HepG2 (cell line): ENCODE measurements at regions not wholly inside any gene's neighbourhood (a gene's known extent, or its start where the extent isn't known, plus 50 kb on each side); places are given as distances from the start of the nearest gene placed in this dataset.

Source experiments
- ATAC-seq: fragments of 200-7000 bp; cut with Tn5 transposase; 3 replicates; pipeline ENCODE4 v1.9.1; 2020; ENCODE audit warnings: mild to moderate bottlenecking, moderate library complexity
- BruUV-seq: library from RNA; stranded (reverse); fragments of 400-500 nt; replicated peaks from 2 replicates; lab custom pipeline; 2021; lab: Mats Ljungman, UMichigan
- CTCF ChIA-PET: fragments of 300-600 bp; formaldehyde crosslinking; extraction: SDS; loops from one replicate; lab custom pipeline; 2021; ENCODE audit warnings: low total read pairs, inconsistent platforms, low intra/inter-chr PET ratio; lab: Yijun Ruan, JAX
- POLR2A ChIA-PET: fragments of 350-600 bp; sonication (Branson Sonifier 250); formaldehyde crosslinking; loops from one replicate; lab custom pipeline; 2020; ENCODE audit warnings: antibody characterized with exemption, inconsistent platforms; lab: Yijun Ruan, JAX
- DNase-seq: peaks from one replicate; pipeline ENCODE4 v3.0.0-alpha.2; 2015; ENCODE audit warnings: low spot score
- FAIRE-seq: peaks from 3 replicates; lab custom pipeline; 2011; peaks lifted over from hg19 to GRCh38; lab: Jason Lieb, UNC
- H2AFZ ChIP-seq: one replicate; pipeline ENCODE4 v1.6.1; 2011; ENCODE audit warnings: low read length, inconsistent platforms
- H3K27ac ChIP-seq: fragments of 300-600 bp; 3 replicates; pipeline ENCODE4 v1.8.0; 2011; ENCODE audit warnings: mixed run types, mild to moderate bottlenecking, mixed read lengths, low read length, inconsistent platforms; ENCODE audit not compliant: insufficient read depth; ENCODE audit errors: extremely low read length
- H3K27me3 ChIP-seq, 2 experiments: fragments of 200-600 bp in 1 of 2; 2 replicates in 1 of 2; 3 replicates in 1 of 2; pipeline versions ENCODE4 v1.6.0 to v1.8.0; 2011; ENCODE audit warnings: low read length in 2 of 2, mild to moderate bottlenecking in 2 of 2, moderate library complexity in 2 of 2, inconsistent platforms in 1 of 2; ENCODE audit not compliant: insufficient read depth in 2 of 2, control insufficient read depth in 1 of 2
- H3K36me3 ChIP-seq, 2 experiments: fragments of 200-600 bp in 1 of 2; replicated peaks in 1 of 2; 2 replicates in 1 of 2; 3 replicates in 1 of 2; pipeline versions ENCODE4 v1.5.1 to v1.8.0; 2011; ENCODE audit warnings: low read length in 2 of 2, inconsistent platforms in 1 of 2; ENCODE audit not compliant: insufficient read depth in 2 of 2, control insufficient read depth in 1 of 2
- H3K4me1 ChIP-seq: 2 replicates; pipeline ENCODE4 v1.5.1; 2012; ENCODE audit warnings: low read length, inconsistent platforms; ENCODE audit not compliant: insufficient read depth
- H3K4me2 ChIP-seq: 2 replicates; pipeline ENCODE4 v1.6.0; 2011; ENCODE audit warnings: low read depth, low read length, inconsistent platforms
- H3K4me3 ChIP-seq, 3 experiments: fragments of 200-600 bp in 1 of 3; sonication (generic), shearing (Covaris generic) in 1 of 3; replicated peaks in 1 of 3; 2 replicates each; pipeline ENCODE4 v1.5.1; 2011 to 2016; ENCODE audit warnings: low read length in 3 of 3, inconsistent platforms in 2 of 3, low read depth in 2 of 3, mild to moderate bottlenecking in 2 of 3, control low read depth in 1 of 3, mixed read lengths in 1 of 3; ENCODE audit not compliant: insufficient read depth in 1 of 3
- H3K79me2 ChIP-seq: one replicate; pipeline ENCODE4 v1.6.1; 2011; ENCODE audit warnings: low read length, inconsistent platforms; ENCODE audit not compliant: insufficient read depth
- H3K9ac ChIP-seq: 2 replicates; pipeline ENCODE4 v1.6.0; 2011; ENCODE audit warnings: mild to moderate bottlenecking, low read depth, low read length, inconsistent platforms; ENCODE audit not compliant: insufficient read depth
- H3K9me3 ChIP-seq: 2 replicates; pipeline ENCODE4 v1.5.1; 2012; ENCODE audit warnings: mild to moderate bottlenecking, low read length
- H4K20me1 ChIP-seq: 2 replicates; pipeline ENCODE4 v1.6.0; 2011; ENCODE audit warnings: inconsistent platforms, mild to moderate bottlenecking, low read length, moderate library complexity; ENCODE audit not compliant: insufficient read depth
- AGO2 ChIP-seq: fragments of 200-400 bp; formaldehyde crosslinking; optimal IDR thresholded peaks from 2 replicates; pipeline ENCODE3; 2017; ENCODE audit warnings: mild to moderate bottlenecking, low read depth, low read length, moderate library complexity
- EEA1 ChIP-seq: sonication (generic); formaldehyde crosslinking; IDR thresholded peaks from 2 replicates; pipeline ENCODE4 v1.5.1; 2020; ENCODE audit warnings: mild to moderate bottlenecking, missing genetic modification reagents, borderline replicate concordance
- ELF3 ChIP-seq: IDR thresholded peaks from 2 replicates; pipeline ENCODE4 v1.6.1; 2016; ENCODE audit warnings: missing genetic modification reagents, missing compliant biosample characterization
- HMGXB4 ChIP-seq, 2 experiments: sonication (generic) in 1 of 2; formaldehyde crosslinking in 1 of 2; IDR thresholded peaks; 2 replicates each; pipeline versions ENCODE4 v1.4.0 to v1.6.1; 2018 to 2020; ENCODE audit warnings: missing genetic modification reagents in 2 of 2, borderline replicate concordance in 1 of 2, low read depth in 1 of 2, mild to moderate bottlenecking in 1 of 2, missing biosample characterization in 1 of 2
- HNRNPUL1 ChIP-seq: fragments of 200-400 bp; formaldehyde crosslinking; IDR thresholded peaks from 2 replicates; pipeline ENCODE4 v1.6.1; 2017; ENCODE audit warnings: low read depth, mild to moderate bottlenecking, low read length, moderate library complexity
- PLSCR1 ChIP-seq: sonication (generic); formaldehyde crosslinking; IDR thresholded peaks from 2 replicates; pipeline ENCODE4 v1.5.0; 2020; ENCODE audit warnings: missing genetic modification reagents, mild to moderate bottlenecking, borderline replicate concordance
- SMARCE1 ChIP-seq: fragments of 450-650 bp; IDR thresholded peaks from 2 replicates; pipeline ENCODE4 v1.6.1; 2017; ENCODE audit warnings: borderline replicate concordance
- ZNF160 ChIP-seq: sonication (generic); formaldehyde crosslinking; IDR thresholded peaks from 2 replicates; pipeline ENCODE4 v1.8.0; 2022; ENCODE audit warnings: mild to moderate bottlenecking, inconsistent platforms, missing genetic modification reagents
- ZNF557 ChIP-seq: sonication (generic); formaldehyde crosslinking; IDR thresholded peaks from 2 replicates; pipeline ENCODE4 v1.4.0; 2020; ENCODE audit warnings: missing genetic modification reagents
- ZNF841 ChIP-seq: sonication (generic); formaldehyde crosslinking; IDR thresholded peaks from 2 replicates; pipeline ENCODE4 v1.8.1; 2023; ENCODE audit warnings: missing genetic modification reagents, borderline replicate concordance
- in situ Hi-C: cut with HindIII; loops from 2 replicates; pipeline ENCODE4 v1.10.0; 2017; ENCODE audit warnings: low pct_unique_long_range_greater_than_20kb; ENCODE audit not compliant: extremely low pct_ligation_motif_present
- intact Hi-C: fragments of 100-400 bp; cut with micrococcal nuclease; formaldehyde crosslinking; loops from one replicate; pipeline ENCODE4 v1.10.0; 2022; ENCODE audit not compliant: unreplicated experiment
- TF ChIP-seq, protein P1 (sequence below): conservative IDR thresholded peaks from 2 replicates; pipeline ENCODE4 v1.6.1; 2018; ENCODE audit warnings: missing genetic modification reagents
- TF ChIP-seq, protein P2 (sequence below): IDR thresholded peaks from 2 replicates; pipeline ENCODE4 v1.6.1; 2016; ENCODE audit warnings: low read depth, missing genetic modification reagents, missing compliant biosample characterization

GRCh38 chr4:84264652-84265051 lies 234.4 kb downstream of the NKX6-1 start:
- BruUV-seq = no TSS peak
- in situ Hi-C loops = loop anchor here (25.0 kb wide), 1 partner anchor 502 kb away; no protein-coding TSS in a partner anchor
- Histone ChIP-seq H3K27ac (no peak overlapping the region), H3K36me3 (no peaks in the 10 kb centered on the region), H4K20me1 (no peaks in the 10 kb centered on the region)
- no peak for ATAC-seq
- intact Hi-C loops = no loop called here
- DNase-seq = no peak
- TF ChIP-seq HMGXB4 (CRISPR knock-in tag; IDR thresholded peaks at IDR 0.05; ENCODE audit: borderline replicate concordance in 1 of 2, low read depth in 1 of 2) (no peak), ZNF557 (CRISPR knock-in tag) (no peak), SMARCE1 (no peak), PLSCR1 (CRISPR knock-in tag) (no peak), EEA1 (CRISPR knock-in tag) (no peak), ZNF160 (CRISPR knock-in tag) (no peak), HNRNPUL1 (no peak), ELF3 (CRISPR knock-in tag) (no peak), AGO2 (no peak), ZNF841 (CRISPR knock-in tag) (no peak)
- TF ChIP-seq, protein P1, sequence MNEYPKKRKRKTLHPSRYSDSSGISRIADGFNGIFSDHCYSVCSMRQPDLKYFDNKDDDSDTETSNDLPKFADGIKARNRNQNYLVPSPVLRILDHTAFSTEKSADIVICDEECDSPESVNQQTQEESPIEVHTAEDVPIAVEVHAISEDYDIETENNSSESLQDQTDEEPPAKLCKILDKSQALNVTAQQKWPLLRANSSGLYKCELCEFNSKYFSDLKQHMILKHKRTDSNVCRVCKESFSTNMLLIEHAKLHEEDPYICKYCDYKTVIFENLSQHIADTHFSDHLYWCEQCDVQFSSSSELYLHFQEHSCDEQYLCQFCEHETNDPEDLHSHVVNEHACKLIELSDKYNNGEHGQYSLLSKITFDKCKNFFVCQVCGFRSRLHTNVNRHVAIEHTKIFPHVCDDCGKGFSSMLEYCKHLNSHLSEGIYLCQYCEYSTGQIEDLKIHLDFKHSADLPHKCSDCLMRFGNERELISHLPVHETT (CRISPR knock-in tag) = no peak
- TF ChIP-seq, protein P2, sequence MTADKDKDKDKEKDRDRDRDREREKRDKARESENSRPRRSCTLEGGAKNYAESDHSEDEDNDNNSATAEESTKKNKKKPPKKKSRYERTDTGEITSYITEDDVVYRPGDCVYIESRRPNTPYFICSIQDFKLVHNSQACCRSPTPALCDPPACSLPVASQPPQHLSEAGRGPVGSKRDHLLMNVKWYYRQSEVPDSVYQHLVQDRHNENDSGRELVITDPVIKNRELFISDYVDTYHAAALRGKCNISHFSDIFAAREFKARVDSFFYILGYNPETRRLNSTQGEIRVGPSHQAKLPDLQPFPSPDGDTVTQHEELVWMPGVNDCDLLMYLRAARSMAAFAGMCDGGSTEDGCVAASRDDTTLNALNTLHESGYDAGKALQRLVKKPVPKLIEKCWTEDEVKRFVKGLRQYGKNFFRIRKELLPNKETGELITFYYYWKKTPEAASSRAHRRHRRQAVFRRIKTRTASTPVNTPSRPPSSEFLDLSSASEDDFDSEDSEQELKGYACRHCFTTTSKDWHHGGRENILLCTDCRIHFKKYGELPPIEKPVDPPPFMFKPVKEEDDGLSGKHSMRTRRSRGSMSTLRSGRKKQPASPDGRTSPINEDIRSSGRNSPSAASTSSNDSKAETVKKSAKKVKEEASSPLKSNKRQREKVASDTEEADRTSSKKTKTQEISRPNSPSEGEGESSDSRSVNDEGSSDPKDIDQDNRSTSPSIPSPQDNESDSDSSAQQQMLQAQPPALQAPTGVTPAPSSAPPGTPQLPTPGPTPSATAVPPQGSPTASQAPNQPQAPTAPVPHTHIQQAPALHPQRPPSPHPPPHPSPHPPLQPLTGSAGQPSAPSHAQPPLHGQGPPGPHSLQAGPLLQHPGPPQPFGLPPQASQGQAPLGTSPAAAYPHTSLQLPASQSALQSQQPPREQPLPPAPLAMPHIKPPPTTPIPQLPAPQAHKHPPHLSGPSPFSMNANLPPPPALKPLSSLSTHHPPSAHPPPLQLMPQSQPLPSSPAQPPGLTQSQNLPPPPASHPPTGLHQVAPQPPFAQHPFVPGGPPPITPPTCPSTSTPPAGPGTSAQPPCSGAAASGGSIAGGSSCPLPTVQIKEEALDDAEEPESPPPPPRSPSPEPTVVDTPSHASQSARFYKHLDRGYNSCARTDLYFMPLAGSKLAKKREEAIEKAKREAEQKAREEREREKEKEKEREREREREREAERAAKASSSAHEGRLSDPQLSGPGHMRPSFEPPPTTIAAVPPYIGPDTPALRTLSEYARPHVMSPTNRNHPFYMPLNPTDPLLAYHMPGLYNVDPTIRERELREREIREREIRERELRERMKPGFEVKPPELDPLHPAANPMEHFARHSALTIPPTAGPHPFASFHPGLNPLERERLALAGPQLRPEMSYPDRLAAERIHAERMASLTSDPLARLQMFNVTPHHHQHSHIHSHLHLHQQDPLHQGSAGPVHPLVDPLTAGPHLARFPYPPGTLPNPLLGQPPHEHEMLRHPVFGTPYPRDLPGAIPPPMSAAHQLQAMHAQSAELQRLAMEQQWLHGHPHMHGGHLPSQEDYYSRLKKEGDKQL (CRISPR knock-in tag) = no peak
- TF ChIP-seq, all 625 proteins: peak for 0
- H2AFZ ChIP-seq = no peak overlapping the region
- ChIA-PET POLR2A (no interaction called here), CTCF (no interaction called here)
- H3K79me2 ChIP-seq = no peaks in the 10 kb centered on the region
- no peak for FAIRE-seq
- H3K4me1 ChIP-seq = no peaks in the 10 kb centered on the region
- no peak overlapping the region for H3K9ac ChIP-seq
- no peak overlapping the region for H3K4me3 ChIP-seq
- H3K9me3 ChIP-seq = peaks cover 10% of the 10 kb centered on the region
- no peak overlapping the region for H3K4me2 ChIP-seq
- no peaks in the 10 kb centered on the region for H3K27me3 ChIP-seq
